ENCODE measurements at regions not wholly inside any gene's neighbourhood (a gene's known extent, or its start where the extent isn't known, plus 50 kb on each side); places are given as distances from the start of the nearest gene placed in this dataset.

DNA sequence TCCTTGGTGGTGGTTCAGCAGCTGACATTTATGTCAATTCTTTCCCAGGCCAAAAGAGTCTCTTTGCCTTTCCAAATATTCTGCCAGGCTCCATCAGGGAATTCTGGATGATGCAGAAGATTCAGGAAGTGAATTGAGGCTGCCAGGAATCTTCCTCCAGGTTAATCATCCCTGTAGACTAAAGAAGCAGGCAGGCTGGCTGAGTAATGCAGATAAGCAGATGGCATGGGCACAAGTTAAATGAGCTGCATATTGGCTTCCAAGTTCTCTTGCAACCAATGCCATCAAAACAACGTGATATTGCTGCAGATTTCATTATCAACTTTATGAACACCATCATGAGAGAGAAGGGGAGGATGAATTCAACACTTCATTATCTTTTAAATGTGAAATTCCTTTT, 324.5 kb downstream of the KCNN2 start:
- no peak overlapping the region for H3K27ac Mint-ChIP-seq
- TF ChIP-seq, protein P1, sequence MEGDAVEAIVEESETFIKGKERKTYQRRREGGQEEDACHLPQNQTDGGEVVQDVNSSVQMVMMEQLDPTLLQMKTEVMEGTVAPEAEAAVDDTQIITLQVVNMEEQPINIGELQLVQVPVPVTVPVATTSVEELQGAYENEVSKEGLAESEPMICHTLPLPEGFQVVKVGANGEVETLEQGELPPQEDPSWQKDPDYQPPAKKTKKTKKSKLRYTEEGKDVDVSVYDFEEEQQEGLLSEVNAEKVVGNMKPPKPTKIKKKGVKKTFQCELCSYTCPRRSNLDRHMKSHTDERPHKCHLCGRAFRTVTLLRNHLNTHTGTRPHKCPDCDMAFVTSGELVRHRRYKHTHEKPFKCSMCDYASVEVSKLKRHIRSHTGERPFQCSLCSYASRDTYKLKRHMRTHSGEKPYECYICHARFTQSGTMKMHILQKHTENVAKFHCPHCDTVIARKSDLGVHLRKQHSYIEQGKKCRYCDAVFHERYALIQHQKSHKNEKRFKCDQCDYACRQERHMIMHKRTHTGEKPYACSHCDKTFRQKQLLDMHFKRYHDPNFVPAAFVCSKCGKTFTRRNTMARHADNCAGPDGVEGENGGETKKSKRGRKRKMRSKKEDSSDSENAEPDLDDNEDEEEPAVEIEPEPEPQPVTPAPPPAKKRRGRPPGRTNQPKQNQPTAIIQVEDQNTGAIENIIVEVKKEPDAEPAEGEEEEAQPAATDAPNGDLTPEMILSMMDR (IDR thresholded peaks at IDR 0.05), result no peak
- no peaks in the 10 kb centered on the region for H3K27me3 Mint-ChIP-seq (ENCODE audit: low read depth in 2 of 2)
- intact Hi-C loops (cut with micrococcal nuclease), result no loop called here
- H3K9me3 Mint-ChIP-seq, result peaks cover 5 to 6% of the 10 kb centered on the region in 2 donors
- DNase-seq (no peak), ATAC-seq (no peak)
- H3K4me1 Mint-ChIP-seq, result no peaks in the 10 kb centered on the region
- Histone ChIP-seq H3K27me3 (ENCODE audit: control insufficient read depth, insufficient read depth, low read length) (no peaks in the 10 kb centered on the region), H3K36me3 (ENCODE audit: control insufficient read depth, insufficient read depth, low read length) (no peaks in the 10 kb centered on the region), H3K9me3 (ENCODE audit: control insufficient read depth, insufficient read depth, low read length) (no peaks in the 10 kb centered on the region), H3K4me3 (ENCODE audit: low read length) (no peak overlapping the region), H3K4me1 (ENCODE audit: control insufficient read depth, insufficient read depth, low read length) (no peaks in the 10 kb centered on the region), H3K27ac (ENCODE audit: low read length) (no peak overlapping the region)
- no CpG with 5 or more reads among the region's 1 CpG for WGBS (ENCODE audit: insufficient coverage)
- no peaks in the 10 kb centered on the region for H3K36me3 Mint-ChIP-seq
- no peak overlapping the region for H3K4me3 Mint-ChIP-seq

DNA sequence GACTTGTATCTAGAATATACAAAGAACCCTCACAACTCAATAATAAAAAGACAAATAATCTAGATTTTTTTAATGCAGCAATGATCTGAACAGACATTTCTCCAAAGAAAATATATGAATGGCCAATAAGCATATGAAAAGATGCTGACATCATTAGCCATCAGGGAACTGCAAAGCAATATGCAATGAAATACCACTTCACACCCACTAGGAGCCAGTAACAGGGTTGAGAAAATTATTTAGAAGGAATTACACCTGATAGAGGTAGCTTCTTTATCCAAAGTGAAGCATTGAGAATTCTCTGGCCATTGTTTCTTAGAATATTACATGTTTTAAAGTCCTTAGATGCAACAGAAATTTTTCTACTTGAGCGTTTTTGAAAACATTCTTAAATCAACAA, 316.9 kb downstream of the KCNN2 start:
- no CpG with 5 or more reads among the region's 1 CpG for WGBS (ENCODE audit: insufficient coverage)
- Mint-ChIP-seq H3K36me3 (no peaks in the 10 kb centered on the region), H3K9me3 (peaks cover under 1 to 3% of the 10 kb centered on the region in 2 donors), H3K4me1 (no peaks in the 10 kb centered on the region), H3K27me3 (ENCODE audit: low read depth in 2 of 2) (no peaks in the 10 kb centered on the region), H3K4me3 (no peak overlapping the region), H3K27ac (no peak overlapping the region)
- H3K36me3 ChIP-seq (ENCODE audit: control insufficient read depth, insufficient read depth, low read length), result no peaks in the 10 kb centered on the region
- no peak overlapping the region for H3K4me3 ChIP-seq (ENCODE audit: low read length)
- no peaks in the 10 kb centered on the region for H3K27me3 ChIP-seq (ENCODE audit: control insufficient read depth, insufficient read depth, low read length)
- DNase-seq, result no peak
- intact Hi-C loops (cut with micrococcal nuclease), result no loop called here
- H3K9me3 ChIP-seq (ENCODE audit: control insufficient read depth, insufficient read depth, low read length), result no peaks in the 10 kb centered on the region
- TF ChIP-seq, protein P1 (IDR thresholded peaks at IDR 0.05), result no peak
- no peak overlapping the region for H3K27ac ChIP-seq (ENCODE audit: low read length)
- no peak for ATAC-seq
- H3K4me1 ChIP-seq (ENCODE audit: control insufficient read depth, insufficient read depth, low read length), result no peaks in the 10 kb centered on the region

DNA sequence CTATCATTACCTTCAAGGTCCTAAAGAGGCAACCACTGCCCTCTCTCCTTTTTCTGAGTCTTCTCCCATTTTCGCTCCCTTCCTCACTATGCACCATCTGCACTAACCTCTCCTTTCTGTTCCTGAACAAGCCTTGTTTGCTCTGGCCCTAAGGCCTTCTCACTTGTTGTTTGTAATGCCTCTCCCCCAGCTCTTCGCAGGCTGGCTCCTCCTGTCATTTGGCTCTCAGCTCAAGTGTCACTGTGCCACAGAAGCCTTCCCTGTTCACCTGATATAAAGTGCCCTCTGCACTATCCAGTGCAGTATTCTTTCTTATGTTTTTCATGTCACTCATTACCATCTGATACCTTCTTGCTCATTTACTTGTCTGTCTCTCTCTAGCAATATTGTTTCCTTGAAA, 303.7 kb downstream of the KCNN2 start:
- H3K27me3 ChIP-seq (ENCODE audit: control insufficient read depth, insufficient read depth, low read length), result no peaks in the 10 kb centered on the region
- 84% methylated on average over 2 of the region's 2 CpGs for WGBS (ENCODE audit: insufficient coverage)
- no peak overlapping the region for H3K4me3 Mint-ChIP-seq
- no peaks in the 10 kb centered on the region for H3K36me3 Mint-ChIP-seq
- H3K36me3 ChIP-seq (ENCODE audit: control insufficient read depth, insufficient read depth, low read length), result no peaks in the 10 kb centered on the region
- no peaks in the 10 kb centered on the region for H3K27me3 Mint-ChIP-seq (ENCODE audit: low read depth in 2 of 2)
- H3K9me3 ChIP-seq (ENCODE audit: control insufficient read depth, insufficient read depth, low read length), result no peaks in the 10 kb centered on the region
- no peaks in the 10 kb centered on the region for H3K4me1 ChIP-seq (ENCODE audit: control insufficient read depth, insufficient read depth, low read length)
- TF ChIP-seq, protein P1 (IDR thresholded peaks at IDR 0.05), result no peak
- peaks cover 4 to 24% of the 10 kb centered on the region in 2 donors for H3K9me3 Mint-ChIP-seq
- DNase-seq (no peak), ATAC-seq (no peak)
- intact Hi-C loops (cut with micrococcal nuclease), result no loop called here
- no peak overlapping the region for H3K27ac ChIP-seq (ENCODE audit: low read length)
- no peak overlapping the region for H3K4me3 ChIP-seq (ENCODE audit: low read length)
- no peak overlapping the region for H3K27ac Mint-ChIP-seq
- H3K4me1 Mint-ChIP-seq, result no peaks in the 10 kb centered on the region

DNA sequence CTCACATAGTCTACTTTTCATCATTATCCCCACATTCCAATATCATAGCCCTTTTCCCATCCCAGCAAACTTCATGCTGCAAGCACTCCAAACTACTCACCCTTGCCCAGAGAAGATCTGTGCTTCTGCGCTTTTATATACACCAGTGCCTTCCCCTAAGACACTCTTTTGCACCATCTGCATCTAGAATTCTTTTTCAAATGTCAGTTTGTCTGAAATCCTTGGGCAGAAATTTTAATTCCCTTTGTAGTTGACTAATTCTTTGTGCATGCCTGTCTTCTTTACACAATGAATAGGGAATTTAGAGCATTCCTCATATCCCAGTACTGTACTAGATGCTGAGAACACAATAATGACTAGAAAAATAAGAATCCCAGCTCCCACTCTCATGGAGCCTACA, 298.9 kb downstream of the KCNN2 start:
- H3K27me3 Mint-ChIP-seq (ENCODE audit: low read depth in 2 of 2), result no peaks in the 10 kb centered on the region
- H3K27ac Mint-ChIP-seq, result no peak overlapping the region
- no peaks in the 10 kb centered on the region for H3K36me3 ChIP-seq (ENCODE audit: control insufficient read depth, insufficient read depth, low read length)
- H3K4me1 ChIP-seq (ENCODE audit: control insufficient read depth, insufficient read depth, low read length), result no peaks in the 10 kb centered on the region
- H3K9me3 ChIP-seq (ENCODE audit: control insufficient read depth, insufficient read depth, low read length), result peaks cover 3% of the 10 kb centered on the region
- DNase-seq (no peak), ATAC-seq (no peak)
- intact Hi-C loops (cut with micrococcal nuclease), result no loop called here
- WGBS (ENCODE audit: insufficient coverage), result 85% methylated on average over 1 of the region's 1 CpG
- no peaks in the 10 kb centered on the region for H3K4me1 Mint-ChIP-seq
- peaks cover 3 to 21% of the 10 kb centered on the region in 2 donors for H3K9me3 Mint-ChIP-seq
- no peaks in the 10 kb centered on the region for H3K36me3 Mint-ChIP-seq
- no peak overlapping the region for H3K4me3 ChIP-seq (ENCODE audit: low read length)
- no peak overlapping the region for H3K4me3 Mint-ChIP-seq
- H3K27ac ChIP-seq (ENCODE audit: low read length), result no peak overlapping the region
- H3K27me3 ChIP-seq (ENCODE audit: control insufficient read depth, insufficient read depth, low read length), result no peaks in the 10 kb centered on the region
- TF ChIP-seq, protein P1 (IDR thresholded peaks at IDR 0.05), result no peak

All from natural killer cell (primary cell).